Pancreas (tissue), 10 donors: ENCODE measurements at regions not wholly inside any gene's neighbourhood (a gene's known extent, or its start where the extent isn't known, plus 50 kb on each side); places are given as distances from the start of the nearest gene placed in this dataset.

Source experiments
- ATAC-seq, 4 donors: fragments of 200-7000 bp; cut with Tn5 transposase; one replicate each; pipeline versions ENCODE4 v1.8.0 to v1.9.1; 2020; ENCODE audit warnings: mild to moderate bottlenecking in 4 of 4, moderate library complexity in 4 of 4
- DNase-seq, 6 donors: peaks; one replicate each; pipeline ENCODE4 v3.0.0-alpha.2; 2020
- FAIRE-seq: peaks from 2 replicates; lab custom pipeline; 2012; peaks lifted over from hg19 to GRCh38; lab: Jason Lieb, UNC
- H3K27ac ChIP-seq, 4 donors: fragments of 200-600 bp; sonication (generic); 1 replicate in 3 of 4; 2 replicates in 1 of 4; pipeline versions ENCODE4 v1.5.0 to v1.8.0; 2020
- H3K27me3 ChIP-seq, 4 donors: fragments of 200-600 bp; one replicate each; pipeline ENCODE4 v1.8.0; 2021
- H3K36me3 ChIP-seq, 3 donors: fragments of 200-600 bp; sonication (generic) in 1 of 3; one replicate each; pipeline versions ENCODE4 v1.5.0 to v1.8.0; 2020 to 2021
- H3K4me1 ChIP-seq, 3 donors: fragments of 200-600 bp; one replicate each; pipeline ENCODE4 v1.8.0; 2021
- H3K4me3 ChIP-seq, 4 donors: fragments of 200-600 bp; sonication (generic) in 2 of 4; one replicate each; pipeline versions ENCODE4 v1.5.0 to v1.8.0; 2020 to 2021
- H3K9me3 ChIP-seq, 4 donors: fragments of 200-600 bp; one replicate each; pipeline ENCODE4 v1.8.0; 2021
- WGBS, 2 donors: extraction: QIAGEN DNeasy Blood & Tissue Kit; methylation state at CpG; one replicate each; pipeline ENCODE4 v1.1.7; 2013; 5-methylcytosine and 5-hydroxymethylcytosine counted together
- intact Hi-C, 3 donors: fragments of 100-400 bp; cut with DNase I; formaldehyde crosslinking; loops; one replicate each; pipeline versions ENCODE4 v1.11.1 to v1.14.2; 2022
- TF ChIP-seq, protein P1 (sequence below), 4 donors: fragments of 200-600 bp; sonication (generic) in 3 of 4; IDR thresholded peaks; one replicate each; pipeline versions ENCODE4 v1.5.0 to v1.8.0; 2021; ENCODE audit warnings: antibody characterized with exemption in 4 of 4
- donor health status: healthy with polysubstance abuse.
- donor health status: DM: no; HTN: no; CAD: no; lungs with moderate emphysema.
- donor health status: DM: no; HTN: no; CAD: no.
- donor health status: control.
- donor health status: control.
- donor health status: Bipolar disorder and iron deficiency.
- donor health status: DM: yes; HTN: yes; CAD: no.
- donor health status: DM: no; HTN: no; CAD: no.
- donor health status: DM: no; HTN: no; CAD: no.
- donor health status: DM: yes; HTN: yes; CAD: no.

DNA sequence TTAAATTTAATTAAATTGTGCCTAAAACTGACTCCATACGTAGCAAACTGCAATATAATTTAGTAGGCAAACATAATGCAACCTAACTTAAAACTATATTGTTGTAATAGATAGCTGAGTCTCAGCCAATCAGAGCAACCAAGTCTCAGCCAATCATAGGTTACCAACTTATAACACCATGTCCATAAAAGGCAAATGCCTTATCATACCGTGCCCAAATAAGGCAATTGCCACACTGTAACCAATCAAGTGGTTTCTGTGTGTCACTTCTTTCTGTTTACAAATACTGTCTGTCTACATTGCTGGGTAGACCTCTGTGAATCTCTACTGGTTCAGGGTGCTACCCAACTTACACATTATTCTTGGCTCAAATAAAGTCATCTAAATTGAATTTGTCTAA, 728.4 kb upstream of the EPHA6 start:
- H3K4me3 ChIP-seq: no peak overlapping the region
- WGBS, 2 donors: 79 to 95% methylated on average over 2 of the region's 2 CpGs
- FAIRE-seq (no peak), ATAC-seq (no peak), DNase-seq (no peak)
- no peak overlapping the region for H3K27ac ChIP-seq
- H3K36me3 ChIP-seq: no peaks in the 10 kb centered on the region
- H3K4me1 ChIP-seq: no peaks in the 10 kb centered on the region
- no peaks in the 10 kb centered on the region for H3K9me3 ChIP-seq
- no peaks in the 10 kb centered on the region for H3K27me3 ChIP-seq
- intact Hi-C loops: no loop called here
- TF ChIP-seq, protein P1, sequence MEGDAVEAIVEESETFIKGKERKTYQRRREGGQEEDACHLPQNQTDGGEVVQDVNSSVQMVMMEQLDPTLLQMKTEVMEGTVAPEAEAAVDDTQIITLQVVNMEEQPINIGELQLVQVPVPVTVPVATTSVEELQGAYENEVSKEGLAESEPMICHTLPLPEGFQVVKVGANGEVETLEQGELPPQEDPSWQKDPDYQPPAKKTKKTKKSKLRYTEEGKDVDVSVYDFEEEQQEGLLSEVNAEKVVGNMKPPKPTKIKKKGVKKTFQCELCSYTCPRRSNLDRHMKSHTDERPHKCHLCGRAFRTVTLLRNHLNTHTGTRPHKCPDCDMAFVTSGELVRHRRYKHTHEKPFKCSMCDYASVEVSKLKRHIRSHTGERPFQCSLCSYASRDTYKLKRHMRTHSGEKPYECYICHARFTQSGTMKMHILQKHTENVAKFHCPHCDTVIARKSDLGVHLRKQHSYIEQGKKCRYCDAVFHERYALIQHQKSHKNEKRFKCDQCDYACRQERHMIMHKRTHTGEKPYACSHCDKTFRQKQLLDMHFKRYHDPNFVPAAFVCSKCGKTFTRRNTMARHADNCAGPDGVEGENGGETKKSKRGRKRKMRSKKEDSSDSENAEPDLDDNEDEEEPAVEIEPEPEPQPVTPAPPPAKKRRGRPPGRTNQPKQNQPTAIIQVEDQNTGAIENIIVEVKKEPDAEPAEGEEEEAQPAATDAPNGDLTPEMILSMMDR (IDR thresholded peaks at IDR 0.05): no peak

DNA sequence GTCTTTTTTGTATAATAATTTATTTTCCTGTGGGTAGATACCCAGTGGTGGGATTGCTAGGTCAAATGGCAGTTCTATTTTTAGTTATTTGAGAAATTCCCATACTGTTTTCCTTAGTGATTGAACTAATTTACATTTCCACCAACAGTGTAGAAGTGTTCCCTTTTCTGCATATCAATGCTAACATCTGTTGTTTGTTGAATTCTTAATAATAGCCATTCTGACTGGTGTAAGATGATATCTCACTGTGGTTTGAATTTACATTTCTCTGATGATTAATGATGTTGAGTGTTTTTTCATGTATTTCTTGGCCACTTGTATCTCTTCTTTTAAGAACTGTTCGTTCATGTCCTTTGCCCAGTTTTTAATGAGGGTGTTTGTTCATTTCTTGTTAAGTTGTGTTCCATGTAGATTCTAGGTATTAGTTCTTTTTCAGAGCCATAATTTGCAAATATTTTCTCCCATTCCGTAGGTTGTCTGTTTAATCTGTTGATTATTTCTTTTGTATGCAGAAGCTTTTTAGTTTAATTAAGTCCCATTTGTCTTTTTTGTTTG, 713.3 kb upstream of the EPHA6 start:
- FAIRE-seq (no peak), DNase-seq (no peak), ATAC-seq (no peak)
- H3K4me1 ChIP-seq: no peaks in the 10 kb centered on the region
- no peaks in the 10 kb centered on the region for H3K36me3 ChIP-seq
- no peaks in the 10 kb centered on the region for H3K27me3 ChIP-seq
- H3K4me3 ChIP-seq: no peak overlapping the region
- no peaks in the 10 kb centered on the region for H3K9me3 ChIP-seq
- no peak overlapping the region for H3K27ac ChIP-seq
- 48 to 60% methylated on average over 2 of the region's 2 CpGs for WGBS, 2 donors
- TF ChIP-seq, protein P1 (IDR thresholded peaks at IDR 0.05): no peak
- intact Hi-C loops: no loop called here

GRCh38 chr3:96106701-96107100, 707.7 kb upstream of the EPHA6 start:
- no peak for DNase-seq
- no peaks in the 10 kb centered on the region for H3K4me1 ChIP-seq
- TF ChIP-seq, protein P1 (IDR thresholded peaks at IDR 0.05): no peak
- H3K27me3 ChIP-seq: no peaks in the 10 kb centered on the region
- no peak overlapping the region for H3K27ac ChIP-seq
- intact Hi-C loops: no loop called here
- no peak for ATAC-seq
- 77 to 87% methylated on average over 2 of the region's 2 CpGs for WGBS, 2 donors
- H3K4me3 ChIP-seq: no peak overlapping the region
- H3K9me3 ChIP-seq: no peaks in the 10 kb centered on the region
- FAIRE-seq: no peak
- no peaks in the 10 kb centered on the region for H3K36me3 ChIP-seq
